ENCODE measurements at regions not wholly inside any gene's neighbourhood (a gene's known extent, or its start where the extent isn't known, plus 50 kb on each side); places are given as distances from the start of the nearest gene placed in this dataset.

DNA sequence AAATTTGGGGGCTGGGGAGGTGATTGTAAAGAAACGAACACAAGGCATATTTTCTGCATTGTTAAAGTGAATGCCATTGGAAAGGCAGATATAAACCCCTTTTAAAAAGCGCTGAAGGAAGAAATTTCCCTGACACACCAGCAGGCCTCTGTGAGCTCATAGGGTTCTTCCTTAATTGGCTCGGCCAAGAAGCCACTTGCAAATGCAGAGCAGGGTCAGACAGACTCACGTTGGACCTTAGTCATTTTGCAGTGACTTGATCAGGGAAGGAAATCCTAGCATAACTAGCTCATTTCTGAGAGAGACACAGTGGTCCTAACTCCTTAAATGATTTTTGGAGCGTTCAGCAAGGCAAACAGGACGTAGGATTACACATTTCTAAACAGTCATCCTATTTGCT is 1461.4 kb downstream of the GATA3 start:
- H3K4me3 ChIP-seq (ENCODE audit: low read depth, low read length): no peak overlapping the region
- TF ChIP-seq, protein P1, sequence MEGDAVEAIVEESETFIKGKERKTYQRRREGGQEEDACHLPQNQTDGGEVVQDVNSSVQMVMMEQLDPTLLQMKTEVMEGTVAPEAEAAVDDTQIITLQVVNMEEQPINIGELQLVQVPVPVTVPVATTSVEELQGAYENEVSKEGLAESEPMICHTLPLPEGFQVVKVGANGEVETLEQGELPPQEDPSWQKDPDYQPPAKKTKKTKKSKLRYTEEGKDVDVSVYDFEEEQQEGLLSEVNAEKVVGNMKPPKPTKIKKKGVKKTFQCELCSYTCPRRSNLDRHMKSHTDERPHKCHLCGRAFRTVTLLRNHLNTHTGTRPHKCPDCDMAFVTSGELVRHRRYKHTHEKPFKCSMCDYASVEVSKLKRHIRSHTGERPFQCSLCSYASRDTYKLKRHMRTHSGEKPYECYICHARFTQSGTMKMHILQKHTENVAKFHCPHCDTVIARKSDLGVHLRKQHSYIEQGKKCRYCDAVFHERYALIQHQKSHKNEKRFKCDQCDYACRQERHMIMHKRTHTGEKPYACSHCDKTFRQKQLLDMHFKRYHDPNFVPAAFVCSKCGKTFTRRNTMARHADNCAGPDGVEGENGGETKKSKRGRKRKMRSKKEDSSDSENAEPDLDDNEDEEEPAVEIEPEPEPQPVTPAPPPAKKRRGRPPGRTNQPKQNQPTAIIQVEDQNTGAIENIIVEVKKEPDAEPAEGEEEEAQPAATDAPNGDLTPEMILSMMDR (conservative IDR thresholded peaks at IDR 0.05; ENCODE audit: low read depth, low read length): no peak
- DNase-seq (ENCODE audit: low read depth): no peak

DNA sequence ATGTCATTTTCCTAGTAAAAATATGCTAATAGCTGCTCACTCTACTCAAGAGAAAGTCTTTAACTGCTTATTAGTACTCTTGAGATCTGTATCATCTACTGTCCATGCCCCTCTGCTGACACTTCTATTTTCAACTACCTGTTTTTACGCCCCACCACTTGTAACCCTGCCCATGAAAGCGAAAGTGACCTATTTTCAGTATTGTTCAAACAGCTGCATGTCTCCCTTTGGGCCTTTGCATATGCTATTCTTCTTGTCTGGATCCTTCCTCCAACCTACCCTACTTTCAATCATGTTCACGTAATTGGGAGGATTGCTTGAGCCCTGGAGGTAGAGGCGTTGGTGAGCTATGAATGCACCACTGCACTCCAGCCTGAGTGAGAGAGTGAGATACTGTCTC is 1481.3 kb downstream of the GATA3 start:
- TF ChIP-seq, protein P1 (conservative IDR thresholded peaks at IDR 0.05; ENCODE audit: low read depth, low read length): no peak
- no peak for DNase-seq (ENCODE audit: low read depth)
- H3K4me3 ChIP-seq (ENCODE audit: low read depth, low read length): no peak overlapping the region

DNA sequence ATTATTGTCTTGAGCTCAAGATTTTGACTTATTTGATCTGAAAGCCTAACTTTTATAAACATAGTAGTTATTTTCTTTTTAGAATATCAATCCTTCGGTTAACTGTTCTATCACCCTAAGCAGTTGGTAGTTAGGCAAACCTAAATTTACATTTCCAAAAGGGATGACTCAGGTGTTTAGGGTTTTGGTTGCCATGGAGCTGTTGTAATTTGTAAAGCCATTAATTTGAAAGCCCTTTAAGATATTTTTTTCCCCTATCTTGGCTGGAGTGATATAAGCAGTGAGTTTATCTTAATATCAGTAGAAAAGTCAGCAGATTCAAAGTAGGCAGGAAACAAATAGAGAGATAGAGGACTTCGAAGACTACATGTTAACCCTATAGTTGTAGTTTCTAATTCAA is 1472.6 kb upstream of the CELF2 start:
- no peak for DNase-seq (ENCODE audit: low read depth)
- H3K4me3 ChIP-seq (ENCODE audit: low read depth, low read length): no peak overlapping the region
- TF ChIP-seq, protein P1 (conservative IDR thresholded peaks at IDR 0.05; ENCODE audit: low read depth, low read length): no peak

DNA sequence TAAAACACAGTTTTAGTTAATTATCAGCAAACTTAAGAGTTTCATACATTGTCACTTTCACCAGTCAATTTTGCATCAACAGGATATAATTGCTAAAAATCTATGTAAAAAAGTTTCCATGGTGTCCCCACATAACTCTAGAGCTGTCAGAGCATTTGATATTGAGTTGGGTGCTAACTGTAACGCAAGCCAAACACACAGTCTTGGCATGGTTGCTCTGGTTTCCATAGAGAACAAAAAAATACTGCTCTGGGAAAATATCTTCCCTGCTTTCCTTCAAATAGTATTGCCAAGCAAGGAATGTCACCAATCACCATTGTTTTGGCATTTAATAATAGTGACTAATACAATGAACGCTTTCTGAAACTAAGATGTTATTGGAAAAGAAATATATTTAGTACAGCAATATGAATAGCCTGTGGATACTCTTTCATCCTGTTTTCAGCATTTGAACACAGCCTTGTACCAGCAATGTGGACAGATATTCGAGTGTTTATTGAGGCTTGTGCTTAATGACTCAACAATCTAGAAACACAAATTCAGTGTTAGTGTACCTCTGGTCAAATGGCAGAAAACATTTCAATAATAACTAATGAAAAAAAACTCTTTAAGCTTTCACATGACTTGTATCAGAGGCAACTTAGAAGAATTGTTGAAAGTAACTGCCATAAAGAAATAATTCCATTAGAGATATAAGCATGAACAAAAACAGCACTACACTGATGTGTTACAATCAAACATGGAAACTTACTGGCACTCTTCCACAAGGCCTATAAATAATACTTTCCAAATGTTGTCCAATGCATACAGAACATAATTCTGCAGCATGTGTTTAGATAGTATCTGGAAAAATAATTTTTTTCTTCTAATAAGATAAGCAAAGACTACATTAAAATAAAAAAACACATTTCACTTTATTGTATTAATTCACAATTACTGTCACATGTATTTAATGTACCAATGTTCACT is 1469.5 kb upstream of the CELF2 start:
- no peak overlapping the region for H3K4me3 ChIP-seq (ENCODE audit: low read depth, low read length)
- no peak for DNase-seq (ENCODE audit: low read depth)
- TF ChIP-seq, protein P1 (conservative IDR thresholded peaks at IDR 0.05; ENCODE audit: low read depth, low read length): no peak

DNA sequence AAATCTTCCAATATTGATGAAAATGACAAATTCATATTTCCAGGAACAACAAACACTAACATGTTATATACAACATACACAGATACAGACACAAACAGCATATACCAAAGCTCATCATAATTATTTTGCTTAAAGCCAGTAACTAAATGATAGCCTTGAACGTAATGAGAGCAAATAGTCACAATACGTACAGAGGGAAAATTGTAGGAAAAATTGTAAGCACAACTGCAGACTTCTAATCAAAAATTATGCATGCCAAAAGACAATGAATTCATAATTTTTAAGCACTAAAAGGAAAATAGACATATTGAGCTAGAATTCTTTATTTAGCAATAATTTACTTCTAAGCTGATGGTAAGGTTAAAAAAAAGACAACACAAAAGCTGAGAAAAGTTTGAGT is 1466.9 kb upstream of the CELF2 start:
- no peak overlapping the region for H3K4me3 ChIP-seq (ENCODE audit: low read depth, low read length)
- TF ChIP-seq, protein P1 (conservative IDR thresholded peaks at IDR 0.05; ENCODE audit: low read depth, low read length): no peak
- no peak for DNase-seq (ENCODE audit: low read depth)

DNA sequence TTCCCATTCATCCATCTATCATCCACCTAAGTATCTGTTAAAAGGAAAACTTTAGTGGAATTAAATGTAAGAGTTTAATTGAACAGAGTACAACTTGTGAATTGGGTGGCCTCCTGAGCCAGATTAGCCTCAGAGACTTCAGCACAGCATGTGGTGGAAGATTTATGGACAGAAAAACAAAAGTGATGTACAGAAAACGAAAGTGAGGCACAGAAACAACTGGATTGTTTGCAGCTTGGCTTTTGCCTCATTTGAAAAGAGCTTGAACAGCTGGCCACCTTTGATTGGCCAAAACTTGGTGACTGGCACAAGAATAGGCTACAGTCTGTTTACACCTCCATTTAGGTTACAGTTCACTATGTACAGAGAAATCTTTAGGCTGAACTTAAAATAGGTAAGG is 1463.4 kb upstream of the CELF2 start:
- TF ChIP-seq, protein P1 (conservative IDR thresholded peaks at IDR 0.05; ENCODE audit: low read depth, low read length): no peak
- no peak for DNase-seq (ENCODE audit: low read depth)
- no peak overlapping the region for H3K4me3 ChIP-seq (ENCODE audit: low read depth, low read length)

DNA sequence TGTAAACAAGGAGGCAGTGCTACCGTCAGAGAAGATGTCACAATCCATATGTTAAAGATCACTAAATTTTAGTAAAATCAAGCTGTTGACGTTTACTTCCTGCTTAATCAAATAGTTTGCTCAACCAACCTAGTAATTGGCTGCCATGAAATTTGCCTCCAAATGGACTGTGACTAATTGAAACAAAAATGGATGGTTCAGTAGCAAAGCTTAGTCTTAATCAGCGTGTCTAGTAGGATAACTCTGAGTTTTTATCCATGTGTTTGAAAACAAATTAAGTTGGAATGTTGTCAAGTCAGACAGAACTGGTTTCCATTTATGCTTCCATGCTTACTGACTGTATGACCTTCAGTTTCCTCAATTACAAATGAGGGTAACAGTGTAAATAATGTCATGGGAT is 1456.7 kb upstream of the CELF2 start:
- TF ChIP-seq, protein P1 (conservative IDR thresholded peaks at IDR 0.05; ENCODE audit: low read depth, low read length): no peak

More for the DNA sequence above, 1456.7 kb upstream of the CELF2 start:
- no peak overlapping the region for H3K4me3 ChIP-seq (ENCODE audit: low read depth, low read length)
- DNase-seq (ENCODE audit: low read depth): no peak

All from choroid plexus epithelial cell (primary cell).